Stimulated activated CD4-positive, alpha-beta T cell treated with anti-CD3 and anti-CD28 coated beads, Interleukin-1b, Interleukin-23, amount 100 ng/mL, for 48 hours (primary cell): ENCODE measurements at regions not wholly inside any gene's neighbourhood (a gene's known extent, or its start where the extent isn't known, plus 50 kb on each side); places are given as distances from the start of the nearest gene placed in this dataset.
"Not testable (repeated sequence)": the region's sequence is repeated elsewhere in the genome, so short reads cannot be mapped to it uniquely, and the experiment has no call there.

Experiments
- DNase-seq: peaks from one replicate; pipeline ENCODE4 v3.0.0-alpha.2; 2020

DNA sequence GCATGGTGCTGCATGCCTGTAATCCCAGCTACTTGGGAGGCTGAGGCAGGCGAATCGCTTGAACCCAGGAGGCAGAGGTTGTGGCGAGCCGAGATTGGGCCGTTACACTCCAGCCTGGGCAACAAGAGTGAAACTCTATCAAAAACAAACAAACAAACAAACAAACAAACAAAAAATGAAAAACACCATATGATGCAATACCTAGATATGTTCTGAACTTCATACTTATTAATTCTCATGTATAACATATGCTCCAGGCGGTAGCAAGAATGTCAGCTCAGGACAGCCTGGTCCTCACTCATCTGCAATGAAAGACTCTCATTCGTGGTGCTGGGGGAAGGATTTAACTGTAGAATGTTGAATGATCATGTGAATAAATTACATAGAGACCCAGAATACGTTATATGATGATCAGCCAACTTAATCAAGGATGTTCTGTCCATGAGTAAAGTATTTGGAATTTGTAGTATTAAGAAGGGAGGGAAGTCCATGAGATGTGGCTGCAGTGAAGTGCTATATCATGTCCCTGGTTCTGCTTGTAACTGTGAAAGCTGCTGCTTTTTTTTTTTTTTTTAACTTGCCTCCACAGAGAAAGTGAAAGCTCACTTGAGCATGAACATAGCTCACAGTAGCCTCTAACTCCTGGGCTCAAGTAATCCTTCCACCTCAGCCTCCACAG lies 206.8 kb downstream of the UQCRFS1 start:
- DNase-seq: no peak

DNA sequence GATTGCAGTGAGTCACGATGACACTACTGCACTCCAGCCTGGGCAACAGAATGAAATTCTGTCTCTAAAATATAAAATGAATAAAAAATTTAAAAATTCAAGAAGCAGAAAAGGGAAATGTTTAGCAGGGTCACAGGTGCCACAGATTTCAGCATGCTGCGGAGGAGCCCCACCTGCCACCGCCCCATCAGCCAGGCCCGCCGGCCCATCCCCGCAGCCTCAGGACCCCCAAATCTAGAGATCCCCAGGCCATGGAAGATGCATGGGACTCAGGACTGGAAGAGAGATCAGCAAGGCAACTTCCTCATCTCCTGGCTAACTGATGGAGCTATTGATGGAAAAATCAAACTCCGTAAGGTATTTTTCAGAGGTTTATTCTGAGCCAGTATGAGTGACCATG lies 208.2 kb downstream of the UQCRFS1 start:
- DNase-seq: no peak

DNA sequence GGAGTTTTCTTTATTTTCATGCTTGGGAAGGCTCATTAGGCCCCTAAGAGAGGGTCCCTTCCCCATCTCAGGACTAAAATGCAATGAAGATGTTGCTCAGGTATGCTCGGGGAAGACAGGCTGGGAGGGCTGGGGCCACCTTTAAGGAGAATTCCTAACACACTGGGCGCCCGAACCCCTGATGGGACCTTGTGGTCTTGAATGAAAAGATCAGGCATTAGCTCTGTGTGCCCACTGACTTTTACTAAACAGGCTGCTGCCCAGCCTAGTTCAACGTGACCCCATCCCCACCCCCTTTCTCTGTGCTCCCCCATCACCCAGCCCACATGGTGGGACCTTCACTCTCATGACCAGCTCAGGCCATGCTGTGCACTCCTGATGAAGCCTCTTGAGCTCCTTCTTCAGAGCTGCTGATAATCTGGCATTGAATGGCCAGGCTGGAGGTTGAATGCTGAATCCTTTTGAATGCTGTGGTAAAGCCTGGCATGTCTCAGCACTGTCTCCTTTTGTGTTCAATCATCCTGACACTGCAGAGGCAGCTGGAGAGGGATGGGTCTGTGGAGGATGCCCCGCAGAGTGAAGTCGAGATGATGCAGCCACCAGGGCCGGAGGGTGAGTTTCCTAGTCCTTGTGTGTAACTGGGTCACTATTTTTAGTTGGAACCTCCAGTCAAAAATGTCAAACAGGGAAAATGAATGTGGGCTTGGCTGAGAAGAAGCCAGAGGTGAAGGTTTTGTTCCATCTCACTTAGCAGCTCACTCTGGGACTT lies 209.1 kb downstream of the UQCRFS1 start:
- no peak for DNase-seq

DNA sequence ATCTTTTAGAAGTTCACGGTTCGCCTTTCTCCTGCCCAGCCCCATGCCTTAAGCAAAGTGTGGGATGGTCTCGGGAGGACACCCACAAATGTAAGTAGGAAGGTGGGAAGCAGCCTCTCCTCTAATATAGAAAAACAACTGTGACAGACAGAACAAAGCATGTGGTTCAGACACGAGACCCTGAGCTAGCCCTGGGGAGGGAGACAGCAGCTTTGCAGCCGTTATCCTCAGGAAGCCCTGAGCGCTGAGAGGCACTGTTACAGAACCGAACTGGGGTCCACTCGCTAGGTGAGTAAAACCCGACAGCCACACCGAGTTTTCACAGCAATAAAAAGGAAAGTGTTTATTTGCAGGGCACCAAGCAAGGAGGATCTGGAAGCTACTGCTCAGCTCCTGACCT lies 210.6 kb downstream of the UQCRFS1 start:
- no peak for DNase-seq

DNA sequence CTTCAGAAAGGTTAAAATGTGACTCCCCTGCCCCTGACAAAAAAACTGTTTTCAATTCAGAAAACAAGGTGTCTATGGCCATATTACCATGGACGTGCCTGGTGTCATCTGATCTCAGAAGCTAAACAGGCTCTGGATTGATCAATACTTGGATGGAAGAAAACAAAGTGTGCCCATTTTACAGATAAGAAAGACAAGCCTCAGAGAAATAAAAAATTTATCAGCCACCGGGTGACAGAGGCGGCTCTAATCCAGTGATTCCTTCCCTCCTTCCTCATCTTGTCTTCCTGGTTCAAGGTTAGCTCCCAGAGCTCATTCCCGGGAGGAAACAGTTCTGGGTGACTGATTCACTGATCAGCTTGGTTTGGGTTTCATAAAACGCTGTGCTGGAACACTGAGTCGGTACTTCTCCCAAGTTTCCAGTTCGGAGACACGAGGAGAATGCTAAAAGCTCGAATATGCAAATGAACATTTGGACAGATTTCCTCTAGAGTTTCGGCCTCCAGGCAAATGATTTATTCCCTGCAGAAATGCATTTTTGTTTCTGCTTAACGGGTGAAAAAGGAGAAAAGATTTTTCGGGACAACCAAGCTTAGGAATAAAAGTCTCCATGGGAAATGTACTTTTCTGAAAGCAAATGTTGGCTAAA lies 211.2 kb downstream of the UQCRFS1 start:
- no peak for DNase-seq

DNA sequence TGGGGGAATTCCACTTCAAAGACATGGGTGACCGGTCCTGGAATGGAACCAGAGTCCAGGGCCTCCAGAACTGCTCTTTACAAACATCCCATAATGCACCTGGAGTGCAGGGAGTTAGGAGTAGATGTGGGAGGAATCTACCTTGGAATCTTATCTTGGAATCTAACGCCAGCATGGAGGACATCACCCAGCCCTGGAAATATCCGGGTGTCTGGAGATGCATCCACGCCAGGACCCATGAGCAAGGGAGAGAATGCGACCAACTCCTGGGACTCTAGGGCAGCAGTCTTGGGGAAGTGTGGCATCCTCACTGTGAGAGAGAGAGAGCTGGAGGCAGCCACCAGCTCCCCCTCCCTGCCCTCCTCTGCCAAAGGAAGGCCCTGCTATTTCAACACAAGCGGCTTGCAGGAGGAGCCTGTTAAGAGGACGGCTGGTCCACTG lies 211.8 kb downstream of the UQCRFS1 start:
- DNase-seq: no peak

DNA sequence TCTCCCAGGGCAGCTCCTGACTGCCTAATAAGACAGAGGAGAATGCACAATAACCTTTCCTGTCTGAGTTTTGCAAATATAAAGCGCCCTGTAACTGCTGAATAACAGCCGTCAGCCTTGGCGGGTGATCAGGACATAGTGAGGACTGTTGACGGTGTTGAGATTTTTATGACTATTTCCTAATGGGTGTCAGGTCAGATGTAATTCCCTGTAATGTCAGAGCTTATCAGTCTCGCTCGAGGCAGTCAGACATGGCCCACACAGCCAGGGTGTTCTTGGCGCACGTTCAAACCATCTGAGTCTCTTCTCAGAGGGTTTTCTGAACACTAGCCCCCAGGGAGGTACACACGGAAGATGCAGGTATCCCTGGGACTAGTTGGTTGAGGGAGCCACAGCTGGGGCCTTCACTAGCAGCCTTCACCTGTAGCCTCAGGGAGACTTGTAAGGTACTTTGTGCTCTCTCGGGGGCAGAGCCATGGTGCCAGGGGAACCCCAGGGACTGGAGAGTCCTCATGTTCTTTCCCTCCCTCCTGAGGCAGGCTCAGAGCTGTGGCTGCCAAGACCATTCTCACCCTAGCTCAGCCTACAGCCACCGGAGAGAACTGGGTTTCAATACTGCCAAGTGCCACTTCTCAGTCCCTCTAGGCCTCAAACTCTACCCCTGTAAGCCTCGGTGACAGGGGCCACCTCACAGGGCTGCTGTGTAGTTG lies 213.1 kb downstream of the UQCRFS1 start:
- DNase-seq: no peak

DNA sequence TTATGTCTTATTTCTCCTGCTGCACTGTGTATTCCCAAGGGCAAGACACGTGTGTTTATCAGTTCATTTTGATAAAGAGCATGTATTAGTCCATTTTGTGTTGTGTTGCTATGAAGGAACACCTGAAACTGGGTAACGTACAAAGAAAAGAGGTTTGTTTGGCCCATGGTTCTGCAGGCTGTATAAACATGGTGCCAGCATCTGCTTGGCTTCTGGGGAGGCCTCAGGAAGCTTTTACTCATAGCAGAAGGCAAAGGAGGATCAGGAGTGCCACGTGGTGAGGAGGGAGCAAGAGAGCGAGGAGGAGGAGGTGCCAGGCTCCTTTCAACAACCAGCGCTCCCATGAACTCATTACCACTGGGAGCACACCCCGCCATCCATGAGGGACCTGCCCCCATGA lies 214.0 kb downstream of the UQCRFS1 start:
- DNase-seq: no peak

DNA sequence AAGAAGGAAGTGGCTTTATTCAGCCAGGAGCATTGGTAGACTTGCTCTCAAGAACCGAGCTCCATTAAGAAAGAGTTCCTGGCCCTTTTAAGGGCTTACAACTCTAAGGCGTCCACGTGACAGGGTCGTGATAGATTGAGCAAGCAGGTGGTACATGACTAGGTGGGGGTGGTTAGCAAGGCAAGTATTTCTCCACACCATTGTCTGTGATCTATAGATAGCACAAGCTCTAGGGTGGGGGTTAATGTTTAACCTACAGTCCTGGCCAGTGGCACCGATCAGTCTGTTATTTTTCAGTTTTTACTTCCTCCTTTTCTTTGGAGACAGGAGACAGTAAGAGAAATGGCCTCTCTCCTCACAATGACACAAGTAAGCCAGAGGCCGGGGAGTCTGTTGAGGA lies 215.1 kb downstream of the UQCRFS1 start:
- DNase-seq: not testable (repeated sequence)

DNA sequence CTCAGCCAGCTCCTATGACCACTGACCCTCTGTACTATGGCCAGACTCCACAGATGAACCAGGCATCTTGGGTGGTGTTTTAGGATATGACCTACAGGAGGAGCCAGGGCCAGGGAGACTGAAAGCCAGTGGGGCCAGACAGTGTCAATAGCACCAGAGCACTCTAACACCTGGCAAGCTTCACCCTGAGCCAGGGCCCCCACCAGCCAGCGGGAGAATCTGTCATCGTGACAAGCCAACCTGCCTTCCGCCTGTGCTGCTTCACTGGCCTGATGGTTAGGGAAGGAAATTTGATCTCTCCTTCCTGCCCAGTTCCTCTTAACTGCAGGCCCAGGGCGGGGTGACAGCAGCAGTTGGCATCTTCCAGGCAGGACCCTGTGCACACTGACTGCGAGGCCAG lies 222.4 kb downstream of the UQCRFS1 start:
- DNase-seq: no peak

DNA sequence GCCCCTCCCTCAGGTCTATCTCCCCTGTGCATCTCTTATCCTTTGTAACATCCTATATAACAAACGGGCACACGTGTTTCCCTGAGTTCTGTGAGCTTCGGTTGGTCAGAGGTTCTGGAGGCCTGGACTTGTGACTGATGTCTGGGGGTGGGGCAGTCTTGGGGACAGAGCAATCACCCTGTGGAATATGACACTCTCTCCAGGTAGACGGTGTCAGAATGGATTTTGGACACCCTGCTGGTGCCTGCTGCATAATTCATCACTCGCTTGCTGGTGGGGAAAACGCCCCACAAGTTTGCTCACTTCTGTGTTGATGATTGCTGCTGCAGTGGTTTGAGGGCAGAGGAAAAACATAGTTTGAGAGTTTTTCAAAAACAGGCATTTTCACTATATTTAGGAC lies 223.2 kb downstream of the UQCRFS1 start:
- DNase-seq: no peak

DNA sequence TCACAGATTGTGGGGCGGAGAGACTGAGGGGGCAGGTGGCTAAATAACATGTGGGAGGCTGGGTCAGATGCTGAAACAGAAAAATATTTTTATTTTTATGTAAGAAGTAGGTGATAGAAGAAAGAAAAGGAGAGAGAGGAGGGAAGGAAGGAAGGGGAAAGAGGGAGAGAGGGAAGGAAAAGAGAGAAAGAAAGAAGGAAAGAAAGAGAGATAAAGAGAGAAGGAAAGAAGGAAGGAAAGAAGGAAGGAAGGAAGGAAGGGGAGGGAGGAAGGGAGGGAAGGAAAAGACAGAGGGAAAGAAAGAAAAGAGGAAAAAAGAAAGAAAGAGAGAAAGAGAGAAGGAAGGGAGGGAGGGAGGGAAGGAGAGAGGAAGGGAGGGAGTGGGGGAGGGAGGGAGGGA lies 224.9 kb downstream of the UQCRFS1 start:
- DNase-seq: no peak

DNA sequence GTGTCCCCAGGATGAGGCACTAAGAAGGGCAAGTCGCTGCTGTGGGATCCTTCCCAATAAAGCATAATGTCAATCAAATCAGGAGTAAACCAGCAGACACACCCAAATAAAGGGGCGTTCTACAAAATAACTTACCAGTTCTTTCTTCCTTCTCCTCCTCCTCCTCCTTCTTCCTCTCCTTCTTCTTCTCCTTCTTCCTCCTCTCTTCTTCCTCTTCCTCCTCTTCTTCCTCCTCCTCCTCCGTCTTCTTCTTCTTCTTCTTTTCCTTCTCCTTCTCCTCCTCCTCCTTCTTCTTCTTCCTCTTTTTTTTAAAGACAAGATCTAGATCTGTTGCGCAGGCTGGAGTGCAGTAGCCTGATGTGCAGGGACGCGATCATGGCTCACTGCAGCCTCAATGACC lies 225.8 kb downstream of the UQCRFS1 start:
- DNase-seq: no peak

DNA sequence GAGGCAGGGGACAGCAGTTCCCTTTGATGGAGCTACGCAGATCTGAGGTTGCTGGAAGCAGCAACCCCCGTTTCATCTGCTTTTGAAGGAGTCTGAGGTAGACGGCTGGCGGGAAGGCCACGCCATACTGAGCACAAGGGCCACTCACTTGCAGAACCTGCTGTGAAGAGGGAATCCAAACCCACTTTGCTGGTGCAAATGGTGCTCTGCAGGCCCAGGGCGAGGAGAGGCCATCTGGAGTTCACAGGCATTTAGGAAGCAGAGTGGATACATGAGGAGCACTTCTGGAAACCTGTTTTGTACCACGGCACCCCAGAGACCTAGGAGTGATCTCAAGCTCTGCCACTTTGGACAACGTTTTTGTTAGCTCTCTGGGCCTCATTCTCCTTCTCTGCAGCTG lies 227.8 kb downstream of the UQCRFS1 start:
- no peak for DNase-seq

DNA sequence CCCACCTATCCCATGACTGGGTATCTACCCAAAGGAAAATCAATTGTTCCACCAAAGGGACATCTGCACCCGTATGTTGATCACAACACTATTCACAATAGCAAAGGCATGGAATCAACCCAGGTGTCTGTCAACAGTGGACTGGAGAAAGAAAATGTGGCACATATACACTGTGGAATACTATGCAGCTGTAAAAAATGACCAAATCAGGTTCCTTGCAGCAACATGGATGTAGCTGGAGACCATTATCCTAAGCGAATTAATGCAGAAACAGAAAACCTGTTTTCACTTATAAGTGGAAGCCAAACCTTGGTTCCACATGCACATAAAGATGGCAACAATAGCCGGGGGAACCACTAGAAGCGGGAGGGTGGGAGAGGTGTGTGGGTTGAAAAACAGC lies 228.6 kb downstream of the UQCRFS1 start:
- no peak for DNase-seq

DNA sequence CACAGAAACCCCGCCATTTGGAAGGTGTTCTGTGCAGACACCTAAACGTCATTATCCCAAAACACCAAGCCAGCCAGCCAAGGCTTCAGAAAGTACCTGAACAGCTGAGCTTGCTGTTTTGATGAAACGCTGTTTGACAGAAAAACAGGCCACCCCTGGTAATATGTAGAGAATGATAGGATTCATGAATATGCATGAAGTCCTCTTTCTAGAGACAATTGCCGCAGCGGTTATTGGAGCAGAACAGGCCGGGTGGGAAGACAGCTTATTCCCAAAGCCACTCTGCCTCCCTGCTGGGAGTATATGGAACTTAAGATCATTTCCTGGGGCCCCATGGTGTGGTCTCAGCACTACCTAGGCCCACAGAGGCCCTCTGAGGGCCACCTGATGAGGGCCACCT lies 229.5 kb downstream of the UQCRFS1 start:
- DNase-seq: no peak

DNA sequence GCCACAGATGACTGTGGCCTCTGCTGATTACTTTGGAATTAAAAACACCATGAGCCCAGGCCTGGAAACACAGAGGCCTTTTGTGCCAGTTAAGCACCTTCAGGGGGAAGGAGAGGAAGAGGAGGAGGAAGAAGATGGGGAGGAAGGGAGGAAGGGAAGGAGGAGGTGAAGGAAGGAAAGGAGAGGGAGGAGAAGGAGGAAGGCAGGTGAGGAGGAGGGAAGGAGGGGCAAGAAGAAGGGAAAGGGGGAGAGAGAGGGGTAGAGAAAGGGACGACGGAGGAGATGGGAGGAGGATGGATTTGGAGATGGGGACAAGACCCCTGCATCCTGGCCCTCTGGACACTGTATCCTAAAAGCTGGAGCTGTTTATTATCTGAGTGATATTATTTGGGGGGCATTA lies 231.0 kb downstream of the UQCRFS1 start:
- DNase-seq: no peak

DNA sequence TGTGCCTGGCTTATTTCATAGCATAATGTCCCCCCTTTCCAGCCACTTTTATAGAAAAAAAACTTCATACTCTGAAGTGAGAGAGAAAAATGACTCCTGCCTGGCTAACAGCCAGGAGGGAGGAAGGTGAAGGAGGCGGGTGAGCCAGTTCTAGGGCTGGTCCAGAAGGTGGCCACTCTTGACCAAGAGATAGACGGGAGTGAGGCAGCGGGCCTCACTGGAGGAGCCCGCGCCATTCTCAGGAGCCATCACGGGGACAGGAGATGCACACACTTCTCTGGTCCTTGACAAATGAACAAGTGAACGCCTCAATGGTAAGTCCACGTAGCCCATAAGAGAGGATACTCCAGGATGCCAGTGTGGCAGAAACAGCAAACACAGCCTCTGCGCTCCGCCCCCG lies 231.4 kb downstream of the UQCRFS1 start:
- DNase-seq: no peak

DNA sequence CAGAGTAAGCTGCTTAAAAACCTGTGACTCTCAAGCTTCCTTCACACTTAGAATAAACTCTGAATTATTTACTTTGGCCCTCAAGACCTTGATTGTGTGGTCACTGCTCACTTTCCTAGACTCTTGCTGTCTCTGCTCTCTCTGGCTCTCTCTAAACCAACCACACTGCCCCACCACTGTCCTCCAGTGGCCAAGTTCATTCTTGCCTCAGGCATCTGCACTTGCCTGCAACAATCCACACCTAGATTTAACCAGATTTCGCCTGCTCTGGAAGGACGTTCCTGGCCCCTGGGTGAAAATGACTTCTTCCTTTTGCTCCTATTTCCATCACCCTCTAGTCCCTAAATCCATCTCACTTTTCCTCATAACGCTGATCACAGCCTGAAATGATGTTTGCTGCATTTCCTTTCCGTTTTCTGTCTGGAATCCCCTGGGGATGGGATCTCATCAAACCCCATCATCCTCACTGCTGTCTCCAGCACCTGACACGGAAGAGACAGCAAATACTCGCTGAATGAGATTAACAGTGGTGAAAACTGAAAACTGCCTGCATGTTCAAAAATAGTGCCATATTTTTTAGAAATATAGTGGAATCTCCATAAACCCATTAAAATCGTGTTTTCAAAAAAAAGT lies 232.6 kb downstream of the UQCRFS1 start:
- no peak for DNase-seq

DNA sequence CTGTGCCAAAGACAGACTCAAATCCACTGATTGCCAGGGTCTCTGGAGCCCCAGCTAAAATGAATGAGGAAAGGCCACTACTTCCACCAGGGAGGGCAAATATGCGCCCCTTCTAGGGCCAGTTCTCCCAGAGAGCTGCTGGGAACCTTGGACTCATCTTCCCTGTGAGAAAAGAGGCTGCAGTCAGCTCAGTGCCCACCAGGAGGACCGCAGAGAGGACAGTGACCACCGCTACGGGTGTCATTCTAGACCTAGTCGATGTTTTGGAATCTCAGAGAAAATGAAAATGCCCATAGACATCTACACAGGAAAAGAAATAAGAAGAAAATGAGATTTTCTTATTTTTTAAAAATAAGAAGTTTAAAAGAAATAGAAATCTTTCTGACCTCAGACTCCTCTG lies 235.1 kb downstream of the UQCRFS1 start:
- no peak for DNase-seq

DNA sequence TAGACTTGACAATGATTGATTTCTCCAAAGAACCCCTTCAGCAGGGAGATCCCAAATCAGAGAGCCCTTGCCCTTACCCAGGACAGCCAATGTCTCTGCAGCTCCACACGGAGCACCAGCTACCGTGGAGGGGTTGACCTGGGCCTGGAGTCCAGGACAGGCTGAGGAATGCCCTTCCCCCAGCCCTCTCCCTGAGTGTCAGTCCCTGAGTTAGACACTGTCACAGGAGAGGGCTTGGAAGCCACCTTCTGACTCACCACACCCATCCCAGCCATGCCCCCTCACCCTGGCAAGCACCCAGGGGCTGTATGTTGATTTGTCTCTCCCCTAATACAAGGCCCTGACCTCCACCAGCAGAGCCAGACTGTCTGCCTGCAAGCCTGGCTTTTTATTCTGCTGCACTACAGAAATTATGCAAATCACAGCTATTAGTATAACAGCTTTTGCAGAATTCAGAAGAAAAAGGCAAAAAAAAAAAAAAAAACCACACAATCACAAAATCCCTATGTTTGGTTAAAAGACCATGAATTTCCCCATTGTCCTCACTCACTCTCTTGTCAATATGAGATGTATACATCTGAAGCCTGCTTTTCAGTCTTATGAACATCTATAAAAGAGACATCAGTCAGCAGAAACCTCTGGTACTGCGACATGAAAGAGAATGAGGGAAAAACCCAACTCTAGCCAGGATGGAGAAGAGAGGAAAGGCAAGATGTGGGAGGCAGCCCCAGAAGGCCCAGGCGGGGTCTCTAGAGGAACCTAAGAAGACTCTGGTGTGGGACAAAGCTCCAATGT lies 240.7 kb downstream of the UQCRFS1 start:
- DNase-seq: no peak

DNA sequence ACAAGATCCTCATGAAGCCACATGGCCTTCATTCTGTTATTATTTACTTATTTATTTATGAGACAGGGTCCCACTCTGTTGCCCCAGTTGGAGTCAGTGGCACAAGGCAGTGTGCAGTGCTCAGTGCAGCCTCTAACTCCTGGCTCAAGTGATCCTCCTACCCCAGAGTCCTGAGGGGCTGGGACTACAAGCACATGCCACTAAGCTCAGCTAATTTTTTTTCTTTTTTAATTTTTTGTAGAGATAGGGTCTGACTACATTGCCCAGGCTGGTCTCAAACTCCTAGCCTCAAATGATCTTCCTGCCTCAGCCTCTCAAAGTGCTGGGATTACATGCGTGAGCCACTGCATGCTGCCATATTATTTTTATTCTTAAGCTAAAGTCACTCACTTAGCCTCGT lies 241.4 kb downstream of the UQCRFS1 start:
- no peak for DNase-seq
